Activated CD4-positive, alpha-beta memory T cell treated with anti-CD3 and anti-CD28 coated beads, Interleukin-2, amount 10 ng/mL, durations not matched to agents 7 days and 5 days (primary cell): ENCODE measurements at regions not wholly inside any gene's neighbourhood (a gene's known extent, or its start where the extent isn't known, plus 50 kb on each side); places are given as distances from the start of the nearest gene placed in this dataset.

ENCODE experiments used
- CTCF ChIA-PET: fragments of 350-600 bp; sonication (Branson Sonifier 250); formaldehyde crosslinking; loops from one replicate; lab custom pipeline; 2021; ENCODE audit warnings: antibody characterized with exemption, inconsistent platforms; lab: Charles Lee
- POLR2A ChIA-PET: fragments of 350-600 bp; sonication (Branson Sonifier 250); formaldehyde crosslinking; loops from one replicate; lab custom pipeline; 2021; ENCODE audit warnings: antibody characterized with exemption; lab: Charles Lee
- DNase-seq: peaks from one replicate; pipeline ENCODE4 v3.0.0-alpha.2; 2020
- H3K27ac Mint-ChIP-seq: one replicate; pipeline ENCODE4 v1.8.0; 2021; ENCODE audit warnings: mild to moderate bottlenecking, mixed read lengths
- H3K27me3 Mint-ChIP-seq: one replicate; pipeline ENCODE4 v1.8.0; 2021; ENCODE audit warnings: mixed read lengths
- H3K36me3 Mint-ChIP-seq: one replicate; pipeline ENCODE4 v1.8.0; 2021; ENCODE audit warnings: low read depth, mixed read lengths
- H3K4me1 Mint-ChIP-seq: one replicate; pipeline ENCODE4 v1.8.0; 2021; ENCODE audit warnings: mixed read lengths
- H3K4me3 Mint-ChIP-seq: one replicate; pipeline ENCODE4 v1.8.0; 2021; ENCODE audit warnings: mild to moderate bottlenecking, mixed read lengths
- H3K9me3 Mint-ChIP-seq: one replicate; pipeline ENCODE4 v1.8.0; 2021; ENCODE audit warnings: mixed read lengths

DNA sequence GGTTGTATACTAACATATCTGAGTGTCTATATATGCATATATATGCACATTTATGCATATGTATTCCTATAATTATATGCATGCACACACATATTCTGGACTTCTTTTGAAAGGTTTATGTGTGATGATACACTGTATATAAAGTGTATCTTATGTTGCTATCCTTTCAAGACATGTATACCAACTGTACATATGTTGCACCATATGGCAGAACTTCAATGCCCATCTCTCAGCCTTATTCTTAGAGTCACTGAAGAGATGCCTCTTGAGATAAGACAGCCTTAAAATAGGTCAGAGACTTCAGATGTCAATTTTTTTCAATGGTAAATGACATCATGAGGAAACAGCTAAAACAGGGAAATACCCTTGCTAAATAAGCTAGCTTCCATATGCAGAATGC lies 461.4 kb downstream of the SPATA31D1 start:
- ChIA-PET POLR2A (no interaction called here), CTCF (no interaction called here)
- Mint-ChIP-seq H3K9me3 (peaks cover 20% of the 10 kb centered on the region), H3K4me3 (no peak overlapping the region), H3K36me3 (no peaks in the 10 kb centered on the region), H3K4me1 (no peaks in the 10 kb centered on the region), H3K27ac (no peak overlapping the region), H3K27me3 (no peaks in the 10 kb centered on the region)
- DNase-seq = no peak

GRCh38 chr9:82454509-82455190 lies 466.1 kb downstream of the SPATA31D1 start:
- no peaks in the 10 kb centered on the region for H3K4me1 Mint-ChIP-seq
- POLR2A ChIA-PET = no interaction called here
- H3K27ac Mint-ChIP-seq = no peak overlapping the region
- no peaks in the 10 kb centered on the region for H3K36me3 Mint-ChIP-seq
- CTCF ChIA-PET = no interaction called here
- H3K9me3 Mint-ChIP-seq = peaks cover 9% of the 10 kb centered on the region
- H3K27me3 Mint-ChIP-seq = no peaks in the 10 kb centered on the region
- DNase-seq = no peak
- no peak overlapping the region for H3K4me3 Mint-ChIP-seq

- CTCF ChIA-PET = no interaction called here
- Mint-ChIP-seq H3K9me3 (peaks cover 9% of the 10 kb centered on the region), H3K27ac (no peak overlapping the region)
Measured at GRCh38 chr9:82456642-82457041, 468.1 kb downstream of the SPATA31D1 start.

GRCh38 chr9:82457298-82457697 lies 468.7 kb downstream of the SPATA31D1 start:
- ChIA-PET POLR2A (no interaction called here), CTCF (no interaction called here)
- no peak overlapping the region for H3K4me3 Mint-ChIP-seq
- no peak for DNase-seq
- H3K4me1 Mint-ChIP-seq = no peaks in the 10 kb centered on the region
- no peaks in the 10 kb centered on the region for H3K27me3 Mint-ChIP-seq
- no peak overlapping the region for H3K27ac Mint-ChIP-seq
- no peaks in the 10 kb centered on the region for H3K36me3 Mint-ChIP-seq
- H3K9me3 Mint-ChIP-seq = peaks cover 4% of the 10 kb centered on the region

More at GRCh38 chr9:82456642-82457041, 468.1 kb downstream of the SPATA31D1 start:
- POLR2A ChIA-PET = no interaction called here
- DNase-seq = no peak
- Mint-ChIP-seq H3K36me3 (no peaks in the 10 kb centered on the region), H3K4me3 (no peak overlapping the region), H3K4me1 (no peaks in the 10 kb centered on the region), H3K27me3 (no peaks in the 10 kb centered on the region)

GRCh38 chr9:82457891-82458290 lies 469.3 kb downstream of the SPATA31D1 start:
- Mint-ChIP-seq H3K36me3 (no peaks in the 10 kb centered on the region), H3K9me3 (peaks cover 7% of the 10 kb centered on the region), H3K27ac (no peak overlapping the region), H3K27me3 (no peaks in the 10 kb centered on the region), H3K4me3 (no peak overlapping the region), H3K4me1 (no peaks in the 10 kb centered on the region)
- POLR2A ChIA-PET = no interaction called here
- CTCF ChIA-PET = no interaction called here
- DNase-seq = no peak

DNA sequence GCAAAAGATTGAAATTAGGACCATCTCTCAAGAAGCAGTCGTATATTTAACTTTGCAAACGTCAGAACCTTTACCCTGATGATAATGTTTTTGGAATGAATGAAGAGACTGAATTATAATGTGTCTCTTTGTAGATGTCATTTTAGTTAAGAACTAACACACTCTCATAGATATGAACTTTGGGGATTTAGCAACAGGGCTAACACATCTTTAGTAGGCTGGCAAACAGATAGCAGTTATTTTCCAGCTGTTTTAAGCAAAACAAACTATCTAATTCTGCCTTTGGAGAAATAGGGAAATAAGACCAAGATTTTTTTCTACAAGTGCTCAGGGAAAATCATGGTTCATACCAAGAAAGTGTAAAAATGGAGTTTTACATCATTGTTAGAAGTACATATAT lies 469.7 kb downstream of the SPATA31D1 start:
- H3K36me3 Mint-ChIP-seq = no peaks in the 10 kb centered on the region
- H3K9me3 Mint-ChIP-seq = peaks cover 10% of the 10 kb centered on the region
- H3K4me3 Mint-ChIP-seq = no peak overlapping the region
- DNase-seq = no peak
- ChIA-PET CTCF (no interaction called here), POLR2A (no interaction called here)
- no peak overlapping the region for H3K27ac Mint-ChIP-seq
- H3K27me3 Mint-ChIP-seq = no peaks in the 10 kb centered on the region
- no peaks in the 10 kb centered on the region for H3K4me1 Mint-ChIP-seq

- Mint-ChIP-seq H3K9me3 (peaks cover 14% of the 10 kb centered on the region), H3K4me3 (no peak overlapping the region), H3K36me3 (no peaks in the 10 kb centered on the region), H3K4me1 (no peaks in the 10 kb centered on the region), H3K27me3 (no peaks in the 10 kb centered on the region), H3K27ac (no peak overlapping the region)
- POLR2A ChIA-PET = no interaction called here
- CTCF ChIA-PET = no interaction called here
- DNase-seq = no peak
Measured at GRCh38 chr9:82466616-82467260, 478.2 kb downstream of the SPATA31D1 start.

- Mint-ChIP-seq H3K36me3 (no peaks in the 10 kb centered on the region), H3K9me3 (peaks cover 13% of the 10 kb centered on the region), H3K4me1 (no peaks in the 10 kb centered on the region), H3K27me3 (no peaks in the 10 kb centered on the region), H3K4me3 (no peak overlapping the region), H3K27ac (no peak overlapping the region)
- no peak for DNase-seq
- POLR2A ChIA-PET = no interaction called here
- CTCF ChIA-PET = no interaction called here
Measured at GRCh38 chr9:82467436-82467835, 478.9 kb downstream of the SPATA31D1 start.

- no peaks in the 10 kb centered on the region for H3K27me3 Mint-ChIP-seq
- ChIA-PET CTCF (no interaction called here), POLR2A (no interaction called here)
- H3K9me3 Mint-ChIP-seq = peaks cover 4% of the 10 kb centered on the region
- H3K4me1 Mint-ChIP-seq = no peaks in the 10 kb centered on the region
- H3K4me3 Mint-ChIP-seq = no peak overlapping the region
- no peak for DNase-seq
- no peak overlapping the region for H3K27ac Mint-ChIP-seq
- H3K36me3 Mint-ChIP-seq = no peaks in the 10 kb centered on the region
Measured at GRCh38 chr9:82474235-82474634, 485.7 kb downstream of the SPATA31D1 start.

GRCh38 chr9:82475584-82476301 lies 487.2 kb downstream of the SPATA31D1 start:
- Mint-ChIP-seq H3K27ac (no peak overlapping the region), H3K9me3 (no peaks in the 10 kb centered on the region), H3K36me3 (no peaks in the 10 kb centered on the region), H3K4me3 (no peak overlapping the region), H3K4me1 (no peaks in the 10 kb centered on the region), H3K27me3 (no peaks in the 10 kb centered on the region)
- CTCF ChIA-PET = no interaction called here
- no peak for DNase-seq
- POLR2A ChIA-PET = no interaction called here

DNA sequence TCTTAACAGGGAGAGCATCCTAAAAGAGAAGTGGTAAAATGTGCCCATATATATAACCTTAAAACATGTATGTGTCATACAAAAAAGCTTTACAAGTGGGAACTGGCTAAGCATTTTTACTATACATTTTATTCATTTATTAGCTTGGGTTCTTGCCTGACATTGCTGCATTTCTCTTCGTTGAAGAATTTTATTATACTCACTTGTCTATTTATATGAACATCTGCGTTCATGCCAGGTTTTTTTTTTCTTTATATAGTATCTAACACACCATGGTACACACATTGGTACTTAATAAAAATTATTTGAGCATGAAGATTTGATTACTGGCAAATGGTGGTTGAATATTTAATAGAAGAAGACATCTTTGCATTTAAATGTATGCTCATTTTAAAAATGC lies 492.3 kb downstream of the SPATA31D1 start:
- Mint-ChIP-seq H3K4me3 (no peak overlapping the region), H3K4me1 (no peaks in the 10 kb centered on the region), H3K9me3 (peaks cover 2% of the 10 kb centered on the region), H3K36me3 (no peaks in the 10 kb centered on the region), H3K27me3 (no peaks in the 10 kb centered on the region), H3K27ac (no peak overlapping the region)
- DNase-seq = no peak
- CTCF ChIA-PET = no interaction called here
- POLR2A ChIA-PET = no interaction called here

GRCh38 chr9:82487935-82488312 lies 499.4 kb downstream of the SPATA31D1 start:
- POLR2A ChIA-PET = no interaction called here
- H3K27ac Mint-ChIP-seq = no peak overlapping the region
- CTCF ChIA-PET = no interaction called here
- peaks cover 2% of the 10 kb centered on the region for H3K9me3 Mint-ChIP-seq
- H3K4me1 Mint-ChIP-seq = no peaks in the 10 kb centered on the region
- no peak overlapping the region for H3K4me3 Mint-ChIP-seq
- no peak for DNase-seq
- H3K36me3 Mint-ChIP-seq = no peaks in the 10 kb centered on the region
- no peaks in the 10 kb centered on the region for H3K27me3 Mint-ChIP-seq

- Mint-ChIP-seq H3K4me3 (no peak overlapping the region), H3K9me3 (peaks cover 2% of the 10 kb centered on the region), H3K27me3 (no peaks in the 10 kb centered on the region)
Measured at GRCh38 chr9:82488313-82489200, 500.0 kb downstream of the SPATA31D1 start.

More at GRCh38 chr9:82488313-82489200, 500.0 kb downstream of the SPATA31D1 start:
- Mint-ChIP-seq H3K27ac (no peak overlapping the region), H3K36me3 (no peaks in the 10 kb centered on the region), H3K4me1 (no peaks in the 10 kb centered on the region)
- ChIA-PET POLR2A (no interaction called here), CTCF (no interaction called here)
- DNase-seq = no peak
